Heart left ventricle (tissue), 13 donors: ENCODE measurements at regions not wholly inside any gene's neighbourhood (a gene's known extent, or its start where the extent isn't known, plus 50 kb on each side); places are given as distances from the start of the nearest gene placed in this dataset.

Experiments
- CTCF ChIP-seq, 12 donors: fragments of 200-600 bp; sonication (generic) in 4 of 12; IDR thresholded peaks; one replicate each; pipeline versions ENCODE4 v1.5.0 to v1.8.0; 2018 to 2022; ENCODE audit warnings: antibody characterized with exemption in 12 of 12, mild to moderate bottlenecking in 5 of 12
- POLR2A ChIP-seq, 2 donors: fragments of 450-650 bp; IDR thresholded peaks; one replicate each; pipeline ENCODE4 v1.6.1; 2017; ENCODE audit warnings: antibody characterized with exemption in 2 of 2, mild to moderate bottlenecking in 2 of 2, moderate library complexity in 2 of 2
- donor health status: ischemic (EF 13 %, LVEDD 7.1; RV severe dilation, severe dysfunction).
- donor health status: DM: no; HTN: yes; CAD: no.
- donor health status: DM: no; HTN: no; CAD: no.
- donor health status: ischemic (EF 25% LVEDD 6.9; RV normal size, moderate dysfunction).
- donor health status: ischemic (EF 25% LVEDD 5.7; RV mildly dilated, moderate dysfunction).
- donor health status: ischemic (EF 35%, LVEDD 5.7; RV mildly dilated, moderate dysfunction).
- donor health status: nonischemic (EF 11% LVEDD 7.7; RV severe dilation, severe dysfunction).
- donor health status: DM: yes; HTN: yes; CAD: no.
- donor health status: PGD.
- donor health status: ischemic (EF 29% LVEDD 5.4; RV normal size, mild dysfunction).
- donor health status: nonischemic (EF 23%, LVEDD 6.1; RV moderate dilation, normal function).

GRCh38 chrX:122943918-122944317 is 240.2 kb upstream of the GRIA3 start:
- no peak for TF ChIP-seq CTCF (IDR thresholded peaks at IDR 0.05)
- no peak for TF ChIP-seq POLR2A (IDR thresholded peaks at IDR 0.05)
